22Rv1 (cell line): ENCODE measurements at regions not wholly inside any gene's neighbourhood (a gene's known extent, or its start where the extent isn't known, plus 50 kb on each side); places are given as distances from the start of the nearest gene placed in this dataset.

Source experiments
- ZFX ChIP-seq: fragments of 450-650 bp; IDR thresholded peaks from 2 replicates; pipeline ENCODE4 v1.6.1; 2017; ENCODE audit warnings: antibody characterized with exemption, borderline replicate concordance
- TF ChIP-seq, protein P1 (sequence below): fragments of 450-650 bp; IDR thresholded peaks from 2 replicates; pipeline ENCODE4 v1.5.1; 2017; ENCODE audit warnings: mild to moderate bottlenecking

DNA sequence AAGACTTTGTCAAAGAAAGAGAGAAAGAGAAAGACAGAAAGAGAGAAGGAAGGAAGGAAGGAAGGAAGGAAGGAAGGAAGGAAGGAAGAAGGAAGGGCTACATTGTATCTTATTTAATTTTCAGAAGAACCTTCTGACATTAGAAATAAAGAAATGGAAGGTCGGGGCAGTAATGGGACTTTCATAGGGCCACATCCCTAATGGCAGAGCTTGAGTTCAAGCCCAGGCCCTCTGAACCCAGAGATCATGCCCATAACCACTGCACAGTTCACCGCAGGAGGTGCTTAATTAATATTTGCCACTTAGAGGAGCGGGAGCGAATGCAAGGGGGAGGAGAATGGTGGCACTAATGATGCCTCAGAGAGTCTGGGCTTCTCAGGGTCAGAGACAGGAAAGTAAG, 233.3 kb downstream of the MN1 start:
- TF ChIP-seq, protein P1, sequence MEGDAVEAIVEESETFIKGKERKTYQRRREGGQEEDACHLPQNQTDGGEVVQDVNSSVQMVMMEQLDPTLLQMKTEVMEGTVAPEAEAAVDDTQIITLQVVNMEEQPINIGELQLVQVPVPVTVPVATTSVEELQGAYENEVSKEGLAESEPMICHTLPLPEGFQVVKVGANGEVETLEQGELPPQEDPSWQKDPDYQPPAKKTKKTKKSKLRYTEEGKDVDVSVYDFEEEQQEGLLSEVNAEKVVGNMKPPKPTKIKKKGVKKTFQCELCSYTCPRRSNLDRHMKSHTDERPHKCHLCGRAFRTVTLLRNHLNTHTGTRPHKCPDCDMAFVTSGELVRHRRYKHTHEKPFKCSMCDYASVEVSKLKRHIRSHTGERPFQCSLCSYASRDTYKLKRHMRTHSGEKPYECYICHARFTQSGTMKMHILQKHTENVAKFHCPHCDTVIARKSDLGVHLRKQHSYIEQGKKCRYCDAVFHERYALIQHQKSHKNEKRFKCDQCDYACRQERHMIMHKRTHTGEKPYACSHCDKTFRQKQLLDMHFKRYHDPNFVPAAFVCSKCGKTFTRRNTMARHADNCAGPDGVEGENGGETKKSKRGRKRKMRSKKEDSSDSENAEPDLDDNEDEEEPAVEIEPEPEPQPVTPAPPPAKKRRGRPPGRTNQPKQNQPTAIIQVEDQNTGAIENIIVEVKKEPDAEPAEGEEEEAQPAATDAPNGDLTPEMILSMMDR, result no peak
- TF ChIP-seq ZFX, result no peak
